IMR-90 (cell line): ENCODE measurements at regions not wholly inside any gene's neighbourhood (a gene's known extent, or its start where the extent isn't known, plus 50 kb on each side); places are given as distances from the start of the nearest gene placed in this dataset.

Source experiments
- ATAC-seq: fragments of 200-7000 bp; cut with Tn5 transposase; 2 replicates; pipeline ENCODE4 v1.9.1; 2020; ENCODE audit warnings: low read depth, mild to moderate bottlenecking, moderate library complexity
- BruUV-seq: library from RNA; stranded (reverse); fragments of 400-500 nt; replicated peaks from 2 replicates; lab custom pipeline; 2021; lab: Mats Ljungman, UMichigan
- CTCF ChIA-PET: fragments of 300-600 bp; formaldehyde crosslinking; extraction: SDS; loops from one replicate; lab custom pipeline; 2021; ENCODE audit warnings: antibody characterized with exemption; lab: Yijun Ruan, JAX
- POLR2A ChIA-PET: fragments of 300-600 bp; sonication (Branson Sonifier 250); formaldehyde crosslinking; loops from one replicate; lab custom pipeline; 2022; ENCODE audit warnings: antibody characterized with exemption; ENCODE audit not compliant: unreplicated experiment; lab: Charles Lee
- DNase-seq: peaks from one replicate; pipeline ENCODE4 v3.0.0; 2013
- H2AFZ ChIP-seq: replicated peaks from 2 replicates; pipeline ENCODE3; 2013; ENCODE audit warnings: low read length, mild to moderate bottlenecking; ENCODE audit not compliant: poor library complexity
- H2AK5ac ChIP-seq: 2 replicates; pipeline ENCODE4 v1.6.1; 2013; ENCODE audit warnings: low read depth, low read length, inconsistent platforms
- H2AK9ac ChIP-seq: replicated peaks from 2 replicates; pipeline ENCODE3; 2013; ENCODE audit warnings: mild to moderate bottlenecking, low read depth, low read length, moderate library complexity; ENCODE audit not compliant: poor library complexity
- H2BK120ac ChIP-seq: 2 replicates; pipeline ENCODE4 v1.6.1; 2013; ENCODE audit warnings: low read depth, low read length, inconsistent platforms
- H2BK15ac ChIP-seq: 3 replicates; pipeline ENCODE4 v1.6.1; 2013; ENCODE audit warnings: low read depth, low read length, inconsistent platforms
- H2BK20ac ChIP-seq: 2 replicates; pipeline ENCODE4 v1.6.1; 2013; ENCODE audit warnings: low read depth, mild to moderate bottlenecking, inconsistent platforms, low read length, moderate library complexity
- H2BK5ac ChIP-seq: 2 replicates; pipeline ENCODE4 v1.6.1; 2013; ENCODE audit warnings: mild to moderate bottlenecking, low read depth, low read length, inconsistent platforms; ENCODE audit not compliant: poor library complexity, severe bottlenecking
- H3K14ac ChIP-seq: replicated peaks from 2 replicates; pipeline ENCODE4 v1.6.1; 2013; ENCODE audit warnings: low read depth, low read length, inconsistent platforms
- H3K18ac ChIP-seq: 2 replicates; pipeline ENCODE4 v1.6.1; 2013; ENCODE audit warnings: low read depth, low read length, control low read depth
- H3K23ac ChIP-seq: 2 replicates; pipeline ENCODE4 v1.6.1; 2013; ENCODE audit warnings: low read depth, low read length, inconsistent platforms
- H3K27ac ChIP-seq: 2 replicates; pipeline ENCODE4 v1.5.1; 2013; ENCODE audit warnings: mild to moderate bottlenecking, control low read depth, low read length; ENCODE audit not compliant: insufficient read depth
- H3K27me3 ChIP-seq: 2 replicates; pipeline ENCODE4 v1.6.1; 2013; ENCODE audit warnings: low read length; ENCODE audit not compliant: control insufficient read depth, insufficient read depth
- H3K36me3 ChIP-seq: 2 replicates; pipeline ENCODE4 v1.6.1; 2013; ENCODE audit warnings: low read length, mixed read lengths; ENCODE audit not compliant: control insufficient read depth, insufficient read depth
- H3K4ac ChIP-seq: 2 replicates; pipeline ENCODE4 v1.6.1; 2013; ENCODE audit warnings: low read depth, low read length, inconsistent platforms
- H3K4me1 ChIP-seq: 2 replicates; pipeline ENCODE4 v1.6.1; 2013; ENCODE audit warnings: low read length, mixed read lengths; ENCODE audit not compliant: control insufficient read depth, insufficient read depth
- H3K4me2 ChIP-seq: 2 replicates; pipeline ENCODE4 v1.6.1; 2013; ENCODE audit warnings: low read depth, mild to moderate bottlenecking, control low read depth, low read length, moderate library complexity
- H3K4me3 ChIP-seq: 2 replicates; pipeline ENCODE4 v1.5.1; 2013; ENCODE audit warnings: low read depth, mild to moderate bottlenecking, control low read depth, low read length, moderate library complexity; ENCODE audit not compliant: insufficient read depth
- H3K56ac ChIP-seq: 2 replicates; pipeline ENCODE4 v1.6.1; 2013; ENCODE audit warnings: low read length, inconsistent platforms; ENCODE audit not compliant: insufficient read depth; ENCODE audit errors: extremely low read depth
- H3K79me1 ChIP-seq, 2 experiments: 2 replicates each; pipeline ENCODE4 v1.6.1; 2013; ENCODE audit warnings: low read length in 2 of 2, inconsistent platforms in 1 of 2, low read depth in 1 of 2
- H3K9ac ChIP-seq: 2 replicates; pipeline ENCODE4 v1.6.1; 2013; ENCODE audit warnings: low read depth, low read length, control low read depth
- H3K9me1 ChIP-seq: 2 replicates; pipeline ENCODE4 v1.6.1; 2013; ENCODE audit warnings: low read length, inconsistent platforms; ENCODE audit not compliant: insufficient read depth
- H3K9me3 ChIP-seq: 2 replicates; pipeline ENCODE4 v1.6.1; 2013; ENCODE audit warnings: low read length; ENCODE audit not compliant: control insufficient read depth, insufficient read depth
- H4K20me1 ChIP-seq: 2 replicates; pipeline ENCODE4 v1.6.1; 2013; ENCODE audit warnings: low read length, inconsistent platforms; ENCODE audit not compliant: insufficient read depth
- H4K5ac ChIP-seq: 2 replicates; pipeline ENCODE4 v1.6.1; 2013; ENCODE audit warnings: mild to moderate bottlenecking, low read depth, low read length, control low read depth
- H4K8ac ChIP-seq, 2 experiments: 2 replicates each; pipeline ENCODE4 v1.6.1; 2013; ENCODE audit warnings: low read depth in 2 of 2, low read length in 2 of 2, control low read depth in 1 of 2, inconsistent platforms in 1 of 2
- H4K91ac ChIP-seq: 2 replicates; pipeline ENCODE4 v1.6.1; 2013; ENCODE audit warnings: low read depth, low read length, inconsistent platforms; ENCODE audit not compliant: insufficient read depth
- CEBPB ChIP-seq: IDR thresholded peaks from 2 replicates; pipeline ENCODE4 v1.6.1; 2012; ENCODE audit warnings: low read depth, low read length, improper control_type of control experiment
- CHD1 ChIP-seq: IDR thresholded peaks from 2 replicates; pipeline ENCODE4 v1.6.1; 2012; ENCODE audit warnings: low read depth, low read length, improper control_type of control experiment
- MAZ ChIP-seq: IDR thresholded peaks from 2 replicates; pipeline ENCODE4 v1.6.1; 2012; ENCODE audit warnings: low read depth, mild to moderate bottlenecking, low read length, improper control_type of control experiment, moderate library complexity, borderline replicate concordance
- NFE2L2 ChIP-seq: fragments of 150-350 bp; IDR thresholded peaks from 2 replicates; pipeline ENCODE4 v1.6.1; 2016; ENCODE audit warnings: low read depth, mild to moderate bottlenecking, low read length
- POLR2A ChIP-seq: IDR thresholded peaks from 2 replicates; pipeline ENCODE4 v1.6.1; 2012; ENCODE audit warnings: mild to moderate bottlenecking, low read depth, low read length
- RCOR1 ChIP-seq: IDR thresholded peaks from 2 replicates; pipeline ENCODE4 v1.6.1; 2012; ENCODE audit warnings: mild to moderate bottlenecking, low read length, improper control_type of control experiment; ENCODE audit not compliant: insufficient replicate concordance
- RFX5 ChIP-seq: IDR thresholded peaks from 2 replicates; pipeline ENCODE4 v1.8.0; 2012; ENCODE audit warnings: low read depth, mild to moderate bottlenecking, low read length, moderate library complexity
- WGBS, 2 experiments: methylation state at CpG; one replicate each; pipeline versions ENCODE4 v1.1.5 to v1.1.7; 2013; ENCODE audit warnings: missing lambda C conversion rate in 2 of 2; ENCODE audit not compliant: insufficient read length in 1 of 2; ENCODE audit errors: extremely low coverage in 2 of 2; 5-methylcytosine and 5-hydroxymethylcytosine counted together
- dilution Hi-C: fragments of 300-500 bp; cut with HindIII; formaldehyde crosslinking; loops from one replicate; pipeline ENCODE4 v1.14.3; 2018; ENCODE audit warnings: low sequenced_read_pairs; ENCODE audit not compliant: unreplicated experiment
- in situ Hi-C: fragments of 300-500 bp; cut with MboI; formaldehyde crosslinking; loops from 3 replicates; pipeline ENCODE4 v1.14.3; 2019; ENCODE audit warnings: low sequenced_read_pairs, inconsistent platforms, mixed read lengths
- intact Hi-C: fragments of 100-400 bp; cut with micrococcal nuclease; formaldehyde crosslinking; loops from 2 replicates; pipeline ENCODE4 v1.10.0; 2022
- TF ChIP-seq, protein P1 (sequence below): conservative IDR thresholded peaks from 2 replicates; pipeline ENCODE4 v1.5.1; 2012; ENCODE audit warnings: mild to moderate bottlenecking, low read depth, low read length, improper control_type of control experiment
- TF ChIP-seq, protein P2 (sequence below): fragments of 150-350 bp; IDR thresholded peaks from 2 replicates; pipeline ENCODE4 v1.6.1; 2016; ENCODE audit warnings: low read depth, mild to moderate bottlenecking, low read length, moderate library complexity, borderline replicate concordance

DNA sequence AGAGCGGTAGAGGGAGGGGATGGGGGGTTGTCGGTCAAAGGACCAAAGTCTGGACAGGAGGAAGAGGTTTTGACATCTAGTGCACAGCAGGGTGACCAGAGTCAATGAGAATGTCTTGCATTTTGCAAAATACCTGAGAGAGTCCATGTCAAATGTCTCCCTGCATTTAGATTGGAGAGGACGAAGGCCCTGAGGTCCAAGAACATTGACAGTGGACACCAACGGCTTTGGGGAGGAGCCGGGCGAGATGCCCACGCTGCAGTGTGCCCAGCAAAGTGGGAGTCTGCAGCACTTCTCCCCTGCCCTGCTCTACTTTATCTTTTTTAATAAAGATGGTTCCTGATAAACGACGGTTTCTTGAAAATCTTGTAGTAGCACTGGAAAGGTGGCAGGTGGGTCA, 67.4 kb upstream of the TAMM41 start:
- Histone ChIP-seq H4K20me1 (no peaks in the 10 kb centered on the region), H2AFZ (no peak overlapping the region), H2BK5ac (no peak overlapping the region), H3K4me2 (no peak overlapping the region), H2BK120ac (no peak overlapping the region), H2AK5ac (no peak overlapping the region), H3K56ac (no peak overlapping the region), H3K4ac (no peak overlapping the region), H3K14ac (no peak overlapping the region), H4K8ac (no peak overlapping the region), H2BK20ac (no peak overlapping the region), H3K9ac (no peak overlapping the region), H2BK15ac (no peak overlapping the region), H3K27ac (no peak overlapping the region), H3K4me1 (no peaks in the 10 kb centered on the region), H4K91ac (no peak overlapping the region), H4K5ac (no peak overlapping the region), H3K4me3 (no peak overlapping the region), H3K27me3 (peaks cover 5% of the 10 kb centered on the region), H3K23ac (no peak overlapping the region), H2AK9ac (no peak overlapping the region), H3K9me3 (no peaks in the 10 kb centered on the region; the same call in 1 of the 2 replicates), H3K18ac (no peak overlapping the region), H3K79me1 (no peaks in the 10 kb centered on the region), H3K9me1 (no peaks in the 10 kb centered on the region), H3K36me3 (no peaks in the 10 kb centered on the region)
- intact Hi-C loops = no loop called here
- WGBS, 2 experiments = no CpG with 5 or more reads among the region's 9 CpGs
- dilution Hi-C loops = no loop called here
- BruUV-seq = no TSS peak
- DNase-seq (no peak), ATAC-seq (no peak)
- TF ChIP-seq MAZ (no peak), RCOR1 (no peak), CEBPB (no peak), CHD1 (no peak), POLR2A (no peak), RFX5 (no peak), NFE2L2 (no peak)
- TF ChIP-seq, protein P1, sequence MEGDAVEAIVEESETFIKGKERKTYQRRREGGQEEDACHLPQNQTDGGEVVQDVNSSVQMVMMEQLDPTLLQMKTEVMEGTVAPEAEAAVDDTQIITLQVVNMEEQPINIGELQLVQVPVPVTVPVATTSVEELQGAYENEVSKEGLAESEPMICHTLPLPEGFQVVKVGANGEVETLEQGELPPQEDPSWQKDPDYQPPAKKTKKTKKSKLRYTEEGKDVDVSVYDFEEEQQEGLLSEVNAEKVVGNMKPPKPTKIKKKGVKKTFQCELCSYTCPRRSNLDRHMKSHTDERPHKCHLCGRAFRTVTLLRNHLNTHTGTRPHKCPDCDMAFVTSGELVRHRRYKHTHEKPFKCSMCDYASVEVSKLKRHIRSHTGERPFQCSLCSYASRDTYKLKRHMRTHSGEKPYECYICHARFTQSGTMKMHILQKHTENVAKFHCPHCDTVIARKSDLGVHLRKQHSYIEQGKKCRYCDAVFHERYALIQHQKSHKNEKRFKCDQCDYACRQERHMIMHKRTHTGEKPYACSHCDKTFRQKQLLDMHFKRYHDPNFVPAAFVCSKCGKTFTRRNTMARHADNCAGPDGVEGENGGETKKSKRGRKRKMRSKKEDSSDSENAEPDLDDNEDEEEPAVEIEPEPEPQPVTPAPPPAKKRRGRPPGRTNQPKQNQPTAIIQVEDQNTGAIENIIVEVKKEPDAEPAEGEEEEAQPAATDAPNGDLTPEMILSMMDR = no peak
- TF ChIP-seq, protein P2, sequence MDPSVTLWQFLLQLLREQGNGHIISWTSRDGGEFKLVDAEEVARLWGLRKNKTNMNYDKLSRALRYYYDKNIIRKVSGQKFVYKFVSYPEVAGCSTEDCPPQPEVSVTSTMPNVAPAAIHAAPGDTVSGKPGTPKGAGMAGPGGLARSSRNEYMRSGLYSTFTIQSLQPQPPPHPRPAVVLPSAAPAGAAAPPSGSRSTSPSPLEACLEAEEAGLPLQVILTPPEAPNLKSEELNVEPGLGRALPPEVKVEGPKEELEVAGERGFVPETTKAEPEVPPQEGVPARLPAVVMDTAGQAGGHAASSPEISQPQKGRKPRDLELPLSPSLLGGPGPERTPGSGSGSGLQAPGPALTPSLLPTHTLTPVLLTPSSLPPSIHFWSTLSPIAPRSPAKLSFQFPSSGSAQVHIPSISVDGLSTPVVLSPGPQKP = no peak
- CTCF ChIA-PET = no interaction called here
- in situ Hi-C loops = no loop called here
- POLR2A ChIA-PET = no interaction called here
